Neural crest cell (in vitro differentiated cells): ENCODE measurements at regions not wholly inside any gene's neighbourhood (a gene's known extent, or its start where the extent isn't known, plus 50 kb on each side); places are given as distances from the start of the nearest gene placed in this dataset.

Experiments used
- DNase-seq: peaks from one replicate; pipeline ENCODE4 v3.0.0; 2021; ENCODE audit warnings: low read depth, mixed read lengths, low spot score
- H3K27ac Mint-ChIP-seq: one replicate; pipeline ENCODE4 v1.8.0; 2021; ENCODE audit warnings: mild to moderate bottlenecking, mixed read lengths; ENCODE audit not compliant: unreplicated experiment
- H3K27me3 Mint-ChIP-seq: 2 replicates; pipeline ENCODE4 v1.8.0; 2021; ENCODE audit warnings: low read depth, mild to moderate bottlenecking, mixed read lengths
- H3K36me3 Mint-ChIP-seq: 2 replicates; pipeline ENCODE4 v1.8.0; 2021; ENCODE audit warnings: low read depth, mild to moderate bottlenecking, mixed read lengths
- H3K4me1 Mint-ChIP-seq: 2 replicates; pipeline ENCODE4 v1.8.0; 2021; ENCODE audit warnings: mixed read lengths
- H3K4me3 Mint-ChIP-seq: one replicate; pipeline ENCODE4 v1.8.0; 2021; ENCODE audit warnings: mild to moderate bottlenecking, mixed read lengths
- H3K9me3 Mint-ChIP-seq: 2 replicates; pipeline ENCODE4 v1.8.0; 2021; ENCODE audit warnings: mixed read lengths
- CTCF ChIP-seq: fragments of 200-600 bp; sonication (generic); conservative IDR thresholded peaks from 2 replicates; pipeline ENCODE4 v1.5.0; 2021; ENCODE audit warnings: antibody characterized with exemption, mild to moderate bottlenecking

- H3K4me1 Mint-ChIP-seq, result no peaks in the 10 kb centered on the region
- TF ChIP-seq CTCF, result no peak
These were observed 322.3 kb downstream of the GBE1 start for GRCh38 chr3:81439108-81439507.

GRCh38 chr3:81437683-81438082 is 323.8 kb downstream of the GBE1 start:
- H3K27me3 Mint-ChIP-seq, result no peaks in the 10 kb centered on the region
- H3K27ac Mint-ChIP-seq, result no peak overlapping the region
- no peak for TF ChIP-seq CTCF
- H3K4me1 Mint-ChIP-seq, result no peaks in the 10 kb centered on the region
- H3K9me3 Mint-ChIP-seq, result peaks cover 6% of the 10 kb centered on the region
- H3K4me3 Mint-ChIP-seq, result no peak overlapping the region
- H3K36me3 Mint-ChIP-seq, result peaks cover 3% of the 10 kb centered on the region
- no peak for DNase-seq

More at GRCh38 chr3:81439108-81439507, 322.3 kb downstream of the GBE1 start:
- Mint-ChIP-seq H3K36me3 (peaks cover 3% of the 10 kb centered on the region), H3K27ac (no peak overlapping the region), H3K4me3 (no peak overlapping the region), H3K27me3 (no peaks in the 10 kb centered on the region), H3K9me3 (peaks cover 6% of the 10 kb centered on the region)
- no peak for DNase-seq

GRCh38 chr3:81436182-81436581 is 325.3 kb downstream of the GBE1 start:
- Mint-ChIP-seq H3K4me3 (no peak overlapping the region), H3K4me1 (no peaks in the 10 kb centered on the region), H3K27ac (no peak overlapping the region), H3K36me3 (peaks cover 3% of the 10 kb centered on the region), H3K9me3 (peaks cover 6% of the 10 kb centered on the region), H3K27me3 (no peaks in the 10 kb centered on the region)
- no peak for DNase-seq
- TF ChIP-seq CTCF, result no peak

- Mint-ChIP-seq H3K4me1 (no peaks in the 10 kb centered on the region), H3K4me3 (no peak overlapping the region), H3K27me3 (no peaks in the 10 kb centered on the region), H3K36me3 (peaks cover 3% of the 10 kb centered on the region), H3K27ac (no peak overlapping the region), H3K9me3 (peaks cover 6% of the 10 kb centered on the region)
- no peak for DNase-seq
- TF ChIP-seq CTCF, result no peak
These were observed 326.4 kb downstream of the GBE1 start for GRCh38 chr3:81435050-81435449.

GRCh38 chr3:81434161-81434560 is 327.3 kb downstream of the GBE1 start:
- DNase-seq, result no peak
- Mint-ChIP-seq H3K4me1 (no peaks in the 10 kb centered on the region), H3K4me3 (no peak overlapping the region), H3K36me3 (peaks cover 3% of the 10 kb centered on the region), H3K9me3 (peaks cover 2% of the 10 kb centered on the region), H3K27ac (no peak overlapping the region), H3K27me3 (no peaks in the 10 kb centered on the region)
- no peak for TF ChIP-seq CTCF

- no peak overlapping the region for H3K27ac Mint-ChIP-seq
- TF ChIP-seq CTCF, result no peak
- H3K36me3 Mint-ChIP-seq, result no peaks in the 10 kb centered on the region
- H3K9me3 Mint-ChIP-seq, result no peaks in the 10 kb centered on the region
- DNase-seq, result no peak
- no peaks in the 10 kb centered on the region for H3K27me3 Mint-ChIP-seq
- H3K4me1 Mint-ChIP-seq, result no peaks in the 10 kb centered on the region
- no peak overlapping the region for H3K4me3 Mint-ChIP-seq
These were observed 327.8 kb downstream of the GBE1 start for GRCh38 chr3:81433675-81434074.
